ENCODE measurements at regions not wholly inside any gene's neighbourhood (a gene's known extent, or its start where the extent isn't known, plus 50 kb on each side); places are given as distances from the start of the nearest gene placed in this dataset.

GRCh38 chr20:24049081-24049480 lies 60.5 kb upstream of the GGTLC1 start:
- DNase-seq, result no peak

GRCh38 chr20:24048024-24048611 lies 59.5 kb upstream of the GGTLC1 start:
- no peak for DNase-seq

GRCh38 chr20:24046888-24047287 lies 58.3 kb upstream of the GGTLC1 start:
- DNase-seq, result no peak

DNA sequence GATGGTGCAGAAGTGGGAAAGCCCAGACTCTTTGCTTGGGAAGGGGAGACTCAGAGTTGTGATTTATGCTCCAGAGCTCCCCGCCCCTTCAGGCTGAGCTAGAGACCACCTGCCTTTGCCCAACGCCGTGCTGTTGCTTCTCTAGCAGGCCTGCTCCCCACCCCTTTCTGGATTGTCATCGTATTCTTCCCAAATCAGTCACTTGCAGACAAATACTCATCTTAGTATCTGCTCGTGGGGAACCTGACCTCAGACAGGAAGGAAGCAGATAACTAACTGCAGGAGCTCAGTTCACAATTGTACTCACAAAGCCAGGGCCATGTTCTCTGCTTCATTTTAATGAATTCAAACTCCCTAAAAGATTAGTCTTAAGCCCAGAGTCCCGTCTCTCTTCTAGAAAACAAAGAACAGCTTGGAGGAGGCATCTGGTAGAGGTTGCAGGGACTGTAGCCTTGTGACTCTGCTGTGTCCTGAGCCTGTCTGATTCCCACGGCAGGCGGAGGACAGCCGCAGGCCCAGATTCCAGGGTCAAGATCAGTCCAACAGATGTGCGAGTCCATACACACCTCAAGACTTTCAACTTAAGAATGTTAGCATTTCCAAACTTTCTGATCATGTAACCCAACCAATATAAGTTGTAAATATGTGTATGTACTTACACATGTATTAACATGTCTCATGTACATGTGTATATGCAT lies 57.2 kb upstream of the GGTLC1 start:
- DNase-seq, result no peak

DNA sequence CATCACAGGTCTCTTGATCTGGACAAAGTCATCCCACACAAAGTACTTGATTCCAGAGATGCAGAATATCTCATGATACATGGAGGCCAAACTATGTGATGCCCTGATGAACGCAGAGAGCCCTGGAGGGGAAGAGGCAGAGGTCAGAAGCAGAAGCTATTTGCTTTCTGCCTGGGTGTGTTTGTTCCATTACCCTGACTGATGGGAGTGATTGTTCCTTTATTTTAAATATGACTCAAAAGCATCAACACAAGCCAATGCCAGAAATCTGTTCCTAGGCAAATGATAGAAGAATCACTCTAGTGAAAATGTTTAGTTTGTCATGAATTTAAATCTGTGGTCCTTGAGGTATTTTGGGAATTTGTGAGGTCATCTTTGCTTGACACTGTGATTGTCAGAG lies 54.7 kb upstream of the GGTLC1 start:
- no peak for DNase-seq

GRCh38 chr20:24042646-24043045 lies 54.1 kb upstream of the GGTLC1 start:
- no peak for DNase-seq

DNA sequence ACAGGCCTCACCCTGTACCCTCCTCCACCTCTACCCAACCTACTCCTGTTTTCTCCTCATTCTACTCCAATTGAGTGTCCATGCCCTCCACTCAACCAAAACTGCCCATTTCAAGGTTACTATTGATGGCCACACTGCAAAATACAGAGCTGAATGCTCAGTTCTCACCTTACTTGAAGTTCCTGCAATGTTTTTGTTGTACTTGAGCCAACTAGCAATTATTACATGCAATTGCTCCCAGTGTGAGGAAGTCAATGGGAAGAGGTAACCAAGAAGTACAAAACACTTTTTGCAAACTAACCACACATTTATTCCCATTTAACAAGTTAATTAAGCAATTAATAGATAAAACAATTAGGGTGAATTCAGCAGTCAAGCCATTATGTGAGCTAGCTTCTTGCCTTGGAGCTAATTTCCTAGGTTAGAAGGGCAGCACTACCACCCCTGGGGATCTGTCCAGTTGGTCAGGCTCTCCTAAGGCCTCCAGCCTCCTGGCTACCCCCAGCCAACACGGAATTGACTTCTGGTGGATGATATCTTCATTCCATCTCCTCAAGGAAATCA lies 52.4 kb upstream of the GGTLC1 start:
- no peak for DNase-seq

GRCh38 chr20:24039196-24039595 lies 50.6 kb upstream of the GGTLC1 start:
- DNase-seq, result no peak
